ENCODE measurements at regions not wholly inside any gene's neighbourhood (a gene's known extent, or its start where the extent isn't known, plus 50 kb on each side); places are given as distances from the start of the nearest gene placed in this dataset.

DNA sequence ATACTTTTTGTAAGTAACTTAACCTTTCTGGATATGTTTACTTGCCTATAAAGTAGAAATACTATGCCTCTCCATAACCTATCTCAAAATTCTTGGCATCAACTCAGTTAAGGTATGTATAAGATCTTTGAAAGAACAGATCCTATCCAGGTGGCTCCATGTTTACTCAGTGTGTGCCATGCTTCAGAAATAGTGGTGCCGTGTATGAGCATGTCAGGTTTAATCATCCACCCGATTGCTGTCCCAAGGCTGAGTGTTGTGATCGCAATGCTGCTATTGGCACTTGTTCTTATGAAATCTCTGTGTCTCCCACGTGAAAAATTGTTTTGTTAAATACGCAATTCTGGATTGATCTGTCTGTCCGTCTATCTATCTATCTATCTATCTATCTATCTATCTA, 85.9 kb upstream of the SNX19 start:
- Histone ChIP-seq H3K4me1 (ENCODE audit: control insufficient read depth in 1 of 2, insufficient read depth in 2 of 2, low read length in 2 of 2) (peaks cover 0 to 7% of the 10 kb centered on the region in 2 experiments; a peak in 1 of 4 replicates), H3K27ac (ENCODE audit: low read depth, low read length) (no peak overlapping the region), H3K36me3 (ENCODE audit: control insufficient read depth in 1 of 2, insufficient read depth in 2 of 2, low read length in 2 of 2) (no peaks in the 10 kb centered on the region), H2AFZ (ENCODE audit: low read depth, low read length, poor library complexity, severe bottlenecking) (no peak overlapping the region), H3K79me2 (ENCODE audit: insufficient read depth, low read length) (no peaks in the 10 kb centered on the region), H3K9ac (ENCODE audit: low read length) (no peak overlapping the region), H3K9me2 (ENCODE audit: insufficient read depth) (no peaks in the 10 kb centered on the region), H3K27me3 (ENCODE audit: insufficient read depth, low read length) (no peaks in the 10 kb centered on the region), H3K4me3 (replicated peaks in 1 of 2; ENCODE audit: low read depth in 1 of 2, low read length in 2 of 2) (no peak overlapping the region), H4K20me1 (ENCODE audit: insufficient read depth) (no peaks in the 10 kb centered on the region), H3K4me2 (ENCODE audit: low read length) (no peak overlapping the region), H3K9me3 (ENCODE audit: control insufficient read depth in 1 of 2, insufficient read depth in 1 of 2, low read depth in 1 of 2, low read length in 2 of 2) (no peaks in the 10 kb centered on the region)
- ATAC-seq = no peak
- no TSS peak for BruUV-seq (replicated peaks)
- no peak for DNase-seq (ENCODE audit: low read depth, low spot score)
- ChIA-PET RAD21 (ENCODE audit: low non-redundant PET in 1 of 2, low total read pairs in 2 of 2, uncharacterized antibody in 2 of 2, unreplicated experiment in 2 of 2) (no interaction called here), POLR2A (no interaction called here), CTCF (no interaction called here)
- intact Hi-C loops (cut with micrococcal nuclease) = no loop called here
- TF ChIP-seq EZH2phosphoT487 (IDR thresholded peaks at IDR 0.05; ENCODE audit: borderline replicate concordance) = no peak
- TF ChIP-seq SIN3A (IDR thresholded peaks at IDR 0.05; ENCODE audit: low read depth) = no peak
- no peak for TF ChIP-seq POLR2A (IDR thresholded peaks at IDR 0.05; ENCODE audit: borderline replicate concordance, extremely low read depth, insufficient read depth, insufficient read length)
- no peak for TF ChIP-seq ZFX (IDR thresholded peaks at IDR 0.05)
- no peak for TF ChIP-seq EGR1 (IDR thresholded peaks at IDR 0.05; ENCODE audit: low read depth)
- TF ChIP-seq, protein P1, sequence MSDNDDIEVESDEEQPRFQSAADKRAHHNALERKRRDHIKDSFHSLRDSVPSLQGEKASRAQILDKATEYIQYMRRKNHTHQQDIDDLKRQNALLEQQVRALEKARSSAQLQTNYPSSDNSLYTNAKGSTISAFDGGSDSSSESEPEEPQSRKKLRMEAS (IDR thresholded peaks at IDR 0.05) = no peak
- TF ChIP-seq SP1 (IDR thresholded peaks at IDR 0.05; ENCODE audit: low read depth) = no peak
- no peak for TF ChIP-seq ZNF274 (IDR thresholded peaks at IDR 0.05; ENCODE audit: low read depth, low read length)
- no peak for TF ChIP-seq SRF (IDR thresholded peaks at IDR 0.05; ENCODE audit: low read depth)
- no peak for TF ChIP-seq EZH2 (IDR thresholded peaks at IDR 0.05)
- TF ChIP-seq FOSL1 (IDR thresholded peaks at IDR 0.05; ENCODE audit: low read depth) = no peak
- no peak for TF ChIP-seq ELF1 (IDR thresholded peaks at IDR 0.05; ENCODE audit: borderline replicate concordance, low read depth)
- TF ChIP-seq CEBPB (IDR thresholded peaks at IDR 0.05; ENCODE audit: low read depth) = no peak
- no peak for TF ChIP-seq TCF7L2 (IDR thresholded peaks at IDR 0.05; ENCODE audit: borderline replicate concordance, extremely low read depth, insufficient read depth, insufficient read length)
- TF ChIP-seq CBX3 (IDR thresholded peaks at IDR 0.05; ENCODE audit: low read depth) = no peak

DNA sequence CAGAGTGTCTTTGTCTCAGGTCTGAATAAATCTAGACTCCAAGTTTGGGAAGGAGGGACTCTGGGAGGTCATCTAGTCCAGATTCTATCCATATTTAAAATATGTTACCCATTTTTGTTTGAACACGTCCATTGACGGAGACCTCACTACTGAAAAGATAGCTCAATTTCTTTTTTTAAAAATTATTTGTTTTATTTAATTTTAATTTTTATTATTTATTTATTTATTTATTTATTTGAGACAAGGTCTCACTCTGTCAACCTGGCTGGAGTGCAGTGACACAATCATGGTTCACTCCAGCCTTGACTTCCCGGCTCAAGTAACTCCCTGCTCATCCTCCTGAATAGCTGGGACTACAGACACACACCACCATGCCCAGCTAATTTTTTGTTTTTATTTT, 89.5 kb upstream of the SNX19 start:
- no TSS peak for BruUV-seq (replicated peaks)
- ChIA-PET POLR2A (no interaction called here), CTCF (interaction anchor here (1.0 kb wide), 1 partner anchor 89 kb away, joined by 3 read pairs; the partner anchor contains the start of gene SNX19), RAD21 (ENCODE audit: low non-redundant PET in 1 of 2, low total read pairs in 2 of 2, uncharacterized antibody in 2 of 2, unreplicated experiment in 2 of 2) (no interaction called here)
- no peak overlapping the region for H3K4me3 ChIP-seq (replicated peaks in 1 of 2; ENCODE audit: low read depth in 1 of 2, low read length in 2 of 2)
- no peak for ATAC-seq
- no peaks in the 10 kb centered on the region for H4K20me1 ChIP-seq (ENCODE audit: insufficient read depth)
- DNase-seq (ENCODE audit: low read depth, low spot score) = no peak
- H3K79me2 ChIP-seq (ENCODE audit: insufficient read depth, low read length) = no peaks in the 10 kb centered on the region
- H3K36me3 ChIP-seq (ENCODE audit: control insufficient read depth in 1 of 2, insufficient read depth in 2 of 2, low read length in 2 of 2) = no peaks in the 10 kb centered on the region
- no peaks in the 10 kb centered on the region for H3K4me1 ChIP-seq (ENCODE audit: control insufficient read depth in 1 of 2, insufficient read depth in 2 of 2, low read length in 2 of 2)
- no peak overlapping the region for H3K27ac ChIP-seq (ENCODE audit: low read depth, low read length)
- H2AFZ ChIP-seq (ENCODE audit: low read depth, low read length, poor library complexity, severe bottlenecking) = no peak overlapping the region
- intact Hi-C loops (cut with micrococcal nuclease) = no loop called here
- no peaks in the 10 kb centered on the region for H3K27me3 ChIP-seq (ENCODE audit: insufficient read depth, low read length)
- no peak overlapping the region for H3K4me2 ChIP-seq (ENCODE audit: low read length)
- H3K9ac ChIP-seq (ENCODE audit: low read length) = no peak overlapping the region
- no peaks in the 10 kb centered on the region for H3K9me3 ChIP-seq (ENCODE audit: control insufficient read depth in 1 of 2, insufficient read depth in 1 of 2, low read depth in 1 of 2, low read length in 2 of 2)
- no peaks in the 10 kb centered on the region for H3K9me2 ChIP-seq (ENCODE audit: insufficient read depth)
- no peak for TF ChIP-seq ZFX (IDR thresholded peaks at IDR 0.05)
- TF ChIP-seq, protein P2, sequence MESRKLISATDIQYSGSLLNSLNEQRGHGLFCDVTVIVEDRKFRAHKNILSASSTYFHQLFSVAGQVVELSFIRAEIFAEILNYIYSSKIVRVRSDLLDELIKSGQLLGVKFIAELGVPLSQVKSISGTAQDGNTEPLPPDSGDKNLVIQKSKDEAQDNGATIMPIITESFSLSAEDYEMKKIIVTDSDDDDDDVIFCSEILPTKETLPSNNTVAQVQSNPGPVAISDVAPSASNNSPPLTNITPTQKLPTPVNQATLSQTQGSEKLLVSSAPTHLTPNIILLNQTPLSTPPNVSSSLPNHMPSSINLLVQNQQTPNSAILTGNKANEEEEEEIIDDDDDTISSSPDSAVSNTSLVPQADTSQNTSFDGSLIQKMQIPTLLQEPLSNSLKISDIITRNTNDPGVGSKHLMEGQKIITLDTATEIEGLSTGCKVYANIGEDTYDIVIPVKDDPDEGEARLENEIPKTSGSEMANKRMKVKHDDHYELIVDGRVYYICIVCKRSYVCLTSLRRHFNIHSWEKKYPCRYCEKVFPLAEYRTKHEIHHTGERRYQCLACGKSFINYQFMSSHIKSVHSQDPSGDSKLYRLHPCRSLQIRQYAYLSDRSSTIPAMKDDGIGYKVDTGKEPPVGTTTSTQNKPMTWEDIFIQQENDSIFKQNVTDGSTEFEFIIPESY (IDR thresholded peaks at IDR 0.05; ENCODE audit: extremely low read depth, insufficient replicate concordance, low read length) = no peak
- no peak for TF ChIP-seq ELF1 (IDR thresholded peaks at IDR 0.05; ENCODE audit: borderline replicate concordance, low read depth)
- TF ChIP-seq JUND (IDR thresholded peaks at IDR 0.05) = no peak
- TF ChIP-seq, protein P3, sequence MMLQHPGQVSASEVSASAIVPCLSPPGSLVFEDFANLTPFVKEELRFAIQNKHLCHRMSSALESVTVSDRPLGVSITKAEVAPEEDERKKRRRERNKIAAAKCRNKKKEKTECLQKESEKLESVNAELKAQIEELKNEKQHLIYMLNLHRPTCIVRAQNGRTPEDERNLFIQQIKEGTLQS (IDR thresholded peaks at IDR 0.05) = no peak
- TF ChIP-seq POLR2AphosphoS5 (IDR thresholded peaks at IDR 0.05; ENCODE audit: low read depth, low read length) = no peak
- no peak for TF ChIP-seq SRF (IDR thresholded peaks at IDR 0.05; ENCODE audit: low read depth)
- TF ChIP-seq EZH2 (IDR thresholded peaks at IDR 0.05) = no peak
- TF ChIP-seq FOSL1 (IDR thresholded peaks at IDR 0.05; ENCODE audit: low read depth) = no peak
- TF ChIP-seq SIN3A (IDR thresholded peaks at IDR 0.05; ENCODE audit: low read depth) = no peak
- TF ChIP-seq CEBPB (IDR thresholded peaks at IDR 0.05; ENCODE audit: low read depth) = no peak
- no peak for TF ChIP-seq ZNF274 (IDR thresholded peaks at IDR 0.05; ENCODE audit: low read depth, low read length)
- no peak for TF ChIP-seq TCF7L2 (IDR thresholded peaks at IDR 0.05; ENCODE audit: borderline replicate concordance, extremely low read depth, insufficient read depth, insufficient read length)
